ENCODE measurements at regions not wholly inside any gene's neighbourhood (a gene's known extent, or its start where the extent isn't known, plus 50 kb on each side); places are given as distances from the start of the nearest gene placed in this dataset.

GRCh38 chr10:4686644-4686996 is 139.4 kb upstream of the AKR1E2 start:
- TF ChIP-seq CTCF (IDR thresholded peaks at IDR 0.05; ENCODE audit: low read depth, low read length), result no peak
- TF ChIP-seq POLR2A (IDR thresholded peaks at IDR 0.05; ENCODE audit: extremely low read depth, insufficient read length), result no peak
- TF ChIP-seq MAX (IDR thresholded peaks at IDR 0.05; ENCODE audit: low read depth, low read length), result no peak
- no peak for TF ChIP-seq MYC (IDR thresholded peaks at IDR 0.05; ENCODE audit: low read depth, low read length)

Data from NB4 (cell line).